GM13977 (cell line): ENCODE measurements at regions not wholly inside any gene's neighbourhood (a gene's known extent, or its start where the extent isn't known, plus 50 kb on each side); places are given as distances from the start of the nearest gene placed in this dataset.

ENCODE experiments used
- DNase-seq: peaks from one replicate; pipeline ENCODE4 v3.0.0; 2012; ENCODE audit warnings: low spot score
- in situ Hi-C: fragments of 300-500 bp; cut with MboI; formaldehyde crosslinking; loops from one replicate; pipeline ENCODE4 v1.12.0; 2022; ENCODE audit warnings: low sequenced_read_pairs, low pct_unique_long_range_greater_than_20kb, mixed read lengths, inconsistent platforms; ENCODE audit not compliant: unreplicated experiment
- TF ChIP-seq, protein P1 (sequence below): IDR thresholded peaks from 2 replicates; pipeline ENCODE4 v1.5.1; 2012; ENCODE audit warnings: mild to moderate bottlenecking, control low read depth; ENCODE audit not compliant: insufficient read depth; ENCODE audit errors: extremely low read depth, missing control alignments

DNA sequence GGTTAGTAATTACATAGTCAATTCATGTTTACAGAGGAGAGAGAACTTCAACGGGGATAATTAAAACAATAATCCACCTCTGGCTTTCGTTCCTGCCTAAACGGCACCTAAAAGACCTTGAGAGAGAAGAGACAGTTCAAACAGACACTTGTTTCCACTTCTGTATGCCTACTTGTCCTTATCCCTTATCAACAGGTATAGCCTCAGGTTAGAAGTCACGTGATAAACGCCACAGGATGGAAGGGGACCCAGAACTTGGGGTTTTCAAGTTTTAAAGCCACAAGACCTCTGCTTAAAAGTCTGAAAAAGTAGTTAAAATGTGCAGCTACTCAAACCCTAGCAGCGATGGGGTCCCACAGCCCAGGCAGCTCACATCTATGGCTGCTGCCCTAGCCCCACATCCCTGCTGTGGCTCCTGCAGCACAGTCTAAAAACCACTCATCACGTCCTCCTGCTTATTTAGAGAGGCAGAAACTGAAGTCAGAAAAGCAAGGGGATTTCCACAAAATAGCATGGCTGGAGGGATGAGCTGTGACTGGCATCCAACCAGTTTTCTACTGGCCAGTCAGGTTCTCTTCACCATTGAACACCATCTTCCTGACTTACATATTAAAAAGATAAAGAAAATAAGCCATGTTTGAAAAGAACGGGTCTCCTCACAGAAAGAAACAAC lies 51.2 kb upstream of the SEC16B start:
- in situ Hi-C loops, result no loop called here
- DNase-seq, result no peak

GRCh38 chr1:178021950-178022349 lies 52.1 kb upstream of the SEC16B start:
- no peak for DNase-seq
- TF ChIP-seq, protein P1, sequence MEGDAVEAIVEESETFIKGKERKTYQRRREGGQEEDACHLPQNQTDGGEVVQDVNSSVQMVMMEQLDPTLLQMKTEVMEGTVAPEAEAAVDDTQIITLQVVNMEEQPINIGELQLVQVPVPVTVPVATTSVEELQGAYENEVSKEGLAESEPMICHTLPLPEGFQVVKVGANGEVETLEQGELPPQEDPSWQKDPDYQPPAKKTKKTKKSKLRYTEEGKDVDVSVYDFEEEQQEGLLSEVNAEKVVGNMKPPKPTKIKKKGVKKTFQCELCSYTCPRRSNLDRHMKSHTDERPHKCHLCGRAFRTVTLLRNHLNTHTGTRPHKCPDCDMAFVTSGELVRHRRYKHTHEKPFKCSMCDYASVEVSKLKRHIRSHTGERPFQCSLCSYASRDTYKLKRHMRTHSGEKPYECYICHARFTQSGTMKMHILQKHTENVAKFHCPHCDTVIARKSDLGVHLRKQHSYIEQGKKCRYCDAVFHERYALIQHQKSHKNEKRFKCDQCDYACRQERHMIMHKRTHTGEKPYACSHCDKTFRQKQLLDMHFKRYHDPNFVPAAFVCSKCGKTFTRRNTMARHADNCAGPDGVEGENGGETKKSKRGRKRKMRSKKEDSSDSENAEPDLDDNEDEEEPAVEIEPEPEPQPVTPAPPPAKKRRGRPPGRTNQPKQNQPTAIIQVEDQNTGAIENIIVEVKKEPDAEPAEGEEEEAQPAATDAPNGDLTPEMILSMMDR, result no peak
- in situ Hi-C loops, result no loop called here

More for the DNA sequence above, 51.2 kb upstream of the SEC16B start:
- TF ChIP-seq, protein P1, result no peak

GRCh38 chr1:178023181-178023618 lies 53.3 kb upstream of the SEC16B start:
- in situ Hi-C loops, result no loop called here
- TF ChIP-seq, protein P1, result no peak
- no peak for DNase-seq

DNA sequence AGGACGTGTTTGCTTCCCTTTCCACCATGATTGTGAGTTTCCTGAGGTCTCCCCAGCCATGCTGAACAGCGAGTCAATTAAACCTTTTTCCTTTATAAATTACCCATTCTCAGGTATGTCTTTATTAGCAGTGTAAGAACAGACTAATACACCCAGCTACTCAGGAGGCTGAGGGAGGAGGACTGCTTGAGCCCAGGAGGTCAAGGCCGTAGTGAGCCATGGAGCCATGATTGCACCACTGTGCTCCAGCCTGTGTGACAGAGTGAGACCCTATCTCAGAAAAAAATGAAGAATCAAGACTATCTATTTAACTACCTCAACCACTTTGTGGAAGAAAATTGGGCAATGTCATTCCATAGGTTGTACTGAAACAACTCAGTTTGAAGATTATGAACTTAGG lies 54.6 kb upstream of the SEC16B start:
- TF ChIP-seq, protein P1, result no peak
- in situ Hi-C loops, result no loop called here

DNA sequence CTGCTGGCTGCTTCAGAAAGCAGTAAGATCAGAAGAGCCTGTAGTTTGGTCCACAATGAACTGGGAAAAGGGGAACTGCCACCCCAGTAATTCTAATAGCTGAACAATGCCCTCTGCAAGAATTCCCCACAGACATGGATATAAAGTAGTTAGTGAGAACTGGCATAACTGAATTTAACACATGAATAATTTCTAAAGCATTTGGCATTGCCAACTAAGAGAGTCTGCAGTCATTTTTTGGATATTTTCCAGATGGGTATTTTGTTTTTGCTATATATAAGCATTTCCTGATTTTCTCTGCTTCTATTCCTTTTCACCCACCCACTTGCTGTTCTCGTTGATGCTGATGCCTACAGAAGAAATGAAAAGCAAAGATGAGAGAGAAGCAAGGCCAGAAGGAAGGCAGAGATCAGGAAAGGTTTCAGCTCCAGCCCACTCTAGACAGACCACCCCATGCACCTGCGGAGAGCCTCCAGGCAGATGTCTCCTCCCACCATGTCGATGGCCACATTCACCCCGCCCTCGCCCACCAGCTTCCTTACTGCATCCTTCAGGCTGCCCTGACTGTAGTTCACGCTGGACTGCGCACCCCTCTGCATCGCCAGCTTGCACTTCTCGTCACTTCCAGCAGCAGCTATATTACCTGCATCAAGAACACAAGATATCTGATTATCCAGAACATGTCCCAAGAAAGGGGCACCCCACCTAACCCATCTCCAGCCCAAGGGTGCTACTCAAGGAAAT lies 55.9 kb upstream of the SEC16B start:
- in situ Hi-C loops, result loop anchor here (25.0 kb wide), 1 partner anchor 162 kb away; no protein-coding TSS in a partner anchor
- no peak for DNase-seq
- TF ChIP-seq, protein P1, result no peak

More for the DNA sequence above, 54.6 kb upstream of the SEC16B start:
- no peak for DNase-seq

DNA sequence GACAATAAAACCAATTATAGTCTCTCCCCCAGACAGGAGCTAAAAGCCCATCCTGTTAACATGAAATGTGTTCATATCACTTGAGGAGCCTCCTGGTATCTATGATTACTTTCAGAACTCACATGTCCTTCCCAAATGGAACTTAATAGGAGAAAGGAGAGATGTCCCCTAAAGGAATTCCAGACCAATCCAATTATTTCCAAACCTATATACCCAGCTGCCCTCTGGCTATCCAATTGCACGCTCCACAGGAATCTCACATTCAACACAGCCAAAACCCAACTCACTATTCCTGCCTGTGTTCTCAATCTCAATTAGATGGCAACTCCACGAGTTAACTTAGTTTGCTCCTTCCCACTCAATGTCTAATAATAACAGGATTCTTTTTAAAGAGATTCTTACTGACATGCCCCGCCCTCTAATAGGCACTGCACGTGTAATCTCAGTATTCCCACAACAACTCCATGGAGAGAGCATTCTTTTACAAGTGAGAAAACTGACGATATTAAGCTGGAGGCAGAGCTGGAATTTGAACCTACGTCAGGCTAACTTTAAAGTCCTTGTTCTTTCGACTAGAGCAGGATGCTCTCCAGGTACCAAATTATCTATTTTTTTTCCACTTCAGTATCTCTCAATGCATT lies 59.1 kb upstream of the SEC16B start:
- DNase-seq, result no peak
- TF ChIP-seq, protein P1, result no peak
- in situ Hi-C loops, result loop anchor here (25.0 kb wide), 1 partner anchor 158 kb away; no protein-coding TSS in a partner anchor
